K562 (cell line): ENCODE measurements at regions not wholly inside any gene's neighbourhood (a gene's known extent, or its start where the extent isn't known, plus 50 kb on each side); places are given as distances from the start of the nearest gene placed in this dataset.

Experiments
- FOXJ3 ChIP-seq: sonication (generic); formaldehyde crosslinking; IDR thresholded peaks from 2 replicates; pipeline ENCODE4 v1.4.0; 2020; ENCODE audit warnings: mild to moderate bottlenecking, missing genetic modification reagents
- JUNB ChIP-seq: fragments of 450-650 bp; formaldehyde crosslinking; conservative IDR thresholded peaks from 2 replicates; pipeline ENCODE4 v1.4.0; 2020; ENCODE audit warnings: mild to moderate bottlenecking
- MEF2D ChIP-seq: conservative IDR thresholded peaks from 2 replicates; pipeline ENCODE4 v1.6.1; 2016; ENCODE audit warnings: low read depth, missing genetic modification characterization, missing compliant biosample characterization
- SRSF1 ChIP-seq: fragments of 200-400 bp; formaldehyde crosslinking; IDR thresholded peaks from 2 replicates; pipeline ENCODE4 v1.6.1; 2017; ENCODE audit warnings: mild to moderate bottlenecking, low read depth, low read length, moderate library complexity
- TF ChIP-seq, protein P1 (sequence below): fragments of 450-650 bp; IDR thresholded peaks from 2 replicates; pipeline ENCODE4 v1.6.1; 2017; ENCODE audit warnings: mild to moderate bottlenecking, moderate library complexity
- TF ChIP-seq, protein P2 (sequence below), 2 experiments: fragments of 450-650 bp in 1 of 2; IDR thresholded peaks; 2 replicates each; pipeline ENCODE4 v1.6.1; 2011 to 2017; ENCODE audit warnings: low read depth in 2 of 2, antibody characterized with exemption in 1 of 2, borderline replicate concordance in 1 of 2, low read length in 1 of 2, mild to moderate bottlenecking in 1 of 2, mixed read lengths in 1 of 2; ENCODE audit not compliant: control insufficient read depth in 1 of 2
- TF ChIP-seq, protein P3 (sequence below), 3 experiments: fragments of 200-800 bp in 1 of 3; fragments of 250-450 bp in 1 of 3; fragments of 450-650 bp in 1 of 3; sonication (Bioruptor Pico) in 1 of 3; sonication (Bioruptor generic) in 1 of 3; formaldehyde crosslinking in 1 of 3; IDR thresholded peaks; 2 replicates each; pipeline versions ENCODE4 v1.6.1 to v1.8.0; 2016 to 2022; ENCODE audit warnings: mild to moderate bottlenecking in 2 of 3, missing genetic modification characterization in 2 of 3, missing compliant biosample characterization in 1 of 3, moderate library complexity in 1 of 3
- TF ChIP-seq, protein P4 (sequence below): sonication (generic); formaldehyde crosslinking; IDR thresholded peaks from 2 replicates; pipeline ENCODE4 v1.8.1; 2023; ENCODE audit warnings: mild to moderate bottlenecking, missing genetic modification reagents

DNA sequence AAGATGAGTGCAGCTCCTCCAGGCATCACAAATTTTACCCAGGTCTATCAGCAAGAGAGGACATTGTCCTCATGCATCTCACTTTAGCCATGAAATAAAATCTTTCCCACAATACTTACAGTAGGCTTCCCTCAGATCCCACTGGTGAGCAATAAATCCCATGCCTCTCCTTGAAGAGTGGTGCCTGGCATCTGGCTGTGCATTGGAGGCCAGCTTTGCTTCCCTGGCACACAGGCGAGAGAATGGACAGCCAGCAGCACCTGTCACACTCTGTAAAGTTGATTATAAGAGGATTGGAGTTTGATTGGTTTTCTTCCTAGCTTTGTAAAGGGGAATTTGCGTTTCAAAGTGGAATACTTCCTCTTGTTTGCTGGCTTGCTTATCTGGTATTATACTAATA, 1153.9 kb downstream of the AACS start:
- TF ChIP-seq, protein P1, sequence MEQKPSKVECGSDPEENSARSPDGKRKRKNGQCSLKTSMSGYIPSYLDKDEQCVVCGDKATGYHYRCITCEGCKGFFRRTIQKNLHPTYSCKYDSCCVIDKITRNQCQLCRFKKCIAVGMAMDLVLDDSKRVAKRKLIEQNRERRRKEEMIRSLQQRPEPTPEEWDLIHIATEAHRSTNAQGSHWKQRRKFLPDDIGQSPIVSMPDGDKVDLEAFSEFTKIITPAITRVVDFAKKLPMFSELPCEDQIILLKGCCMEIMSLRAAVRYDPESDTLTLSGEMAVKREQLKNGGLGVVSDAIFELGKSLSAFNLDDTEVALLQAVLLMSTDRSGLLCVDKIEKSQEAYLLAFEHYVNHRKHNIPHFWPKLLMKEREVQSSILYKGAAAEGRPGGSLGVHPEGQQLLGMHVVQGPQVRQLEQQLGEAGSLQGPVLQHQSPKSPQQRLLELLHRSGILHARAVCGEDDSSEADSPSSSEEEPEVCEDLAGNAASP: no peak
- TF ChIP-seq FOXJ3 (CRISPR knock-in tag) (no peak), MEF2D (tag) (no peak), JUNB (CRISPR knock-in tag) (no peak), SRSF1 (no peak)
- TF ChIP-seq, protein P2, sequence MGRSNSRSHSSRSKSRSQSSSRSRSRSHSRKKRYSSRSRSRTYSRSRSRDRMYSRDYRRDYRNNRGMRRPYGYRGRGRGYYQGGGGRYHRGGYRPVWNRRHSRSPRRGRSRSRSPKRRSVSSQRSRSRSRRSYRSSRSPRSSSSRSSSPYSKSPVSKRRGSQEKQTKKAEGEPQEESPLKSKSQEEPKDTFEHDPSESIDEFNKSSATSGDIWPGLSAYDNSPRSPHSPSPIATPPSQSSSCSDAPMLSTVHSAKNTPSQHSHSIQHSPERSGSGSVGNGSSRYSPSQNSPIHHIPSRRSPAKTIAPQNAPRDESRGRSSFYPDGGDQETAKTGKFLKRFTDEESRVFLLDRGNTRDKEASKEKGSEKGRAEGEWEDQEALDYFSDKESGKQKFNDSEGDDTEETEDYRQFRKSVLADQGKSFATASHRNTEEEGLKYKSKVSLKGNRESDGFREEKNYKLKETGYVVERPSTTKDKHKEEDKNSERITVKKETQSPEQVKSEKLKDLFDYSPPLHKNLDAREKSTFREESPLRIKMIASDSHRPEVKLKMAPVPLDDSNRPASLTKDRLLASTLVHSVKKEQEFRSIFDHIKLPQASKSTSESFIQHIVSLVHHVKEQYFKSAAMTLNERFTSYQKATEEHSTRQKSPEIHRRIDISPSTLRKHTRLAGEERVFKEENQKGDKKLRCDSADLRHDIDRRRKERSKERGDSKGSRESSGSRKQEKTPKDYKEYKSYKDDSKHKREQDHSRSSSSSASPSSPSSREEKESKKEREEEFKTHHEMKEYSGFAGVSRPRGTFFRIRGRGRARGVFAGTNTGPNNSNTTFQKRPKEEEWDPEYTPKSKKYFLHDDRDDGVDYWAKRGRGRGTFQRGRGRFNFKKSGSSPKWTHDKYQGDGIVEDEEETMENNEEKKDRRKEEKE (IDR thresholded peaks at IDR 0.05; ENCODE audit: borderline replicate concordance in 1 of 2, control insufficient read depth in 1 of 2, low read depth in 2 of 2, low read length in 1 of 2): no peak
- TF ChIP-seq, protein P3, sequence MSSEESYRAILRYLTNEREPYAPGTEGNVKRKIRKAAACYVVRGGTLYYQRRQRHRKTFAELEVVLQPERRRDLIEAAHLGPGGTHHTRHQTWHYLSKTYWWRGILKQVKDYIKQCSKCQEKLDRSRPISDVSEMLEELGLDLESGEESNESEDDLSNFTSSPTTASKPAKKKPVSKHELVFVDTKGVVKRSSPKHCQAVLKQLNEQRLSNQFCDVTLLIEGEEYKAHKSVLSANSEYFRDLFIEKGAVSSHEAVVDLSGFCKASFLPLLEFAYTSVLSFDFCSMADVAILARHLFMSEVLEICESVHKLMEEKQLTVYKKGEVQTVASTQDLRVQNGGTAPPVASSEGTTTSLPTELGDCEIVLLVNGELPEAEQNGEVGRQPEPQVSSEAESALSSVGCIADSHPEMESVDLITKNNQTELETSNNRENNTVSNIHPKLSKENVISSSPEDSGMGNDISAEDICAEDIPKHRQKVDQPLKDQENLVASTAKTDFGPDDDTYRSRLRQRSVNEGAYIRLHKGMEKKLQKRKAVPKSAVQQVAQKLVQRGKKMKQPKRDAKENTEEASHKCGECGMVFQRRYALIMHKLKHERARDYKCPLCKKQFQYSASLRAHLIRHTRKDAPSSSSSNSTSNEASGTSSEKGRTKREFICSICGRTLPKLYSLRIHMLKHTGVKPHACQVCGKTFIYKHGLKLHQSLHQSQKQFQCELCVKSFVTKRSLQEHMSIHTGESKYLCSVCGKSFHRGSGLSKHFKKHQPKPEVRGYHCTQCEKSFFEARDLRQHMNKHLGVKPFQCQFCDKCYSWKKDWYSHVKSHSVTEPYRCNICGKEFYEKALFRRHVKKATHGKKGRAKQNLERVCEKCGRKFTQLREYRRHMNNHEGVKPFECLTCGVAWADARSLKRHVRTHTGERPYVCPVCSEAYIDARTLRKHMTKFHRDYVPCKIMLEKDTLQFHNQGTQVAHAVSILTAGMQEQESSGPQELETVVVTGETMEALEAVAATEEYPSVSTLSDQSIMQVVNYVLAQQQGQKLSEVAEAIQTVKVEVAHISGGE (CRISPR knock-in tag; IDR thresholded peaks at IDR 0.05): no peak
- TF ChIP-seq, protein P4, sequence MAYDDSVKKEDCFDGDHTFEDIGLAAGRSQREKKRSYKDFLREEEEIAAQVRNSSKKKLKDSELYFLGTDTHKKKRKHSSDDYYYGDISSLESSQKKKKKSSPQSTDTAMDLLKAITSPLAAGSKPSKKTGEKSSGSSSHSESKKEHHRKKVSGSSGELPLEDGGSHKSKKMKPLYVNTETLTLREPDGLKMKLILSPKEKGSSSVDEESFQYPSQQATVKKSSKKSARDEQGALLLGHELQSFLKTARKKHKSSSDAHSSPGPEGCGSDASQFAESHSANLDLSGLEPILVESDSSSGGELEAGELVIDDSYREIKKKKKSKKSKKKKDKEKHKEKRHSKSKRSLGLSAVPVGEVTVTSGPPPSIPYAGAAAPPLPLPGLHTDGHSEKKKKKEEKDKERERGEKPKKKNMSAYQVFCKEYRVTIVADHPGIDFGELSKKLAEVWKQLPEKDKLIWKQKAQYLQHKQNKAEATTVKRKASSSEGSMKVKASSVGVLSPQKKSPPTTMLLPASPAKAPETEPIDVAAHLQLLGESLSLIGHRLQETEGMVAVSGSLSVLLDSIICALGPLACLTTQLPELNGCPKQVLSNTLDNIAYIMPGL (CRISPR knock-in tag): no peak
